ENCODE measurements at regions not wholly inside any gene's neighbourhood (a gene's known extent, or its start where the extent isn't known, plus 50 kb on each side); places are given as distances from the start of the nearest gene placed in this dataset.
"Not testable (repeated sequence)": the region's sequence is repeated elsewhere in the genome, so short reads cannot be mapped to it uniquely, and the experiment has no call there.

DNA sequence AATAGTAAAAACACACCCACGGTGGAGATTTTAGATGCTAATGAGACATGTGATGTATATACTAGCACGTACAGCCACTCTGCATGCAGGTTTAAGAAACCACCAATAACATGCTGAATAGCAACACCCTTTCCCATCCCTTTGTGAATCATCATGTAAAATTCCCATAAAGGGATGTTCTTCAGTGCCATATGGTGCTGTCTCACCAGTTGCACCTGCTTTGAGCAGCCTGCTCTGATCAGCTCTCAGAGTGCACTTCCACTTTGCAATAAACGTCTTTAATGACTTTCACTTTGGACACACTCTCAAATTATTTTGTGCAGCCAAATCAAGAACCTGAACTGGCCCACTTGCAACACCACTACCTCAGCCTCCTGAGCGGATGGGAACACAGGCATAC, 615.0 kb downstream of the ANKRD7 start:
- no peak for DNase-seq

DNA sequence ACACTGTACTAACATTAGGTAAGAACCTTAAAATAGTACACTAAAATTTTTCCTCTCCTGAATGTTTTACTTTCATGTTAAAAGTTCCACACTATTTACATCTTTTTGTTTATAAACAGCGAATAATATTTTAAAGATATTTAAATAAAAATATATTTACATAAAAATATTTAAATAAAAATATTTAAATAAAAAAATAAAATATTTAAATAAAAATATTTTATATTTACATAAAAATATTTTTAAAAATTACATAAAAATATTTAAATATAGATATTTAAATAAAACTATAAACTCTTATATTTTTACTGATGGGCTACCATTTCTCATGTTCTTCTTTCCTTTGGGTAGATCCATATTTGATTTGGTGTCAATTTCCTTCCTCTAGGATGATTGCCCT, 619.0 kb downstream of the ANKRD7 start:
- no peak for DNase-seq

DNA sequence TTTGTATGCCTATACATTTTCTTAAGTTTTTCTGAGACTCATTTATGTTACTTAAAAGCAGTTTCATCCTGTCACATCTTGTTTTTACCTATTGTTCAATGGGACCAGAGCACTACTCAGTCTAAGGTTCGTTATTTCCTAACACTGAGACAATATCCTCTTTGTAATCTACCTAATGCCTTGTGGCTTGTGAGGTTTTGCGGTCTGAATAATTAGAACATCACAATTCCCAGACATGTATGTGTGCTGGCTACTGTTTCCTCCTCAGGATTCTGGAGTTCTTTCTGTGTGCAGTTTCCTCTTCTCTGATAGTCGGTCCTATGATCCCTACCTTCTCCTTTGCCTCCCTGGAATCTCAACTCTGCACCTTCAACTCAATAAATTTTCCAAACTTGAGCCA, 620.2 kb downstream of the ANKRD7 start:
- DNase-seq: no peak

DNA sequence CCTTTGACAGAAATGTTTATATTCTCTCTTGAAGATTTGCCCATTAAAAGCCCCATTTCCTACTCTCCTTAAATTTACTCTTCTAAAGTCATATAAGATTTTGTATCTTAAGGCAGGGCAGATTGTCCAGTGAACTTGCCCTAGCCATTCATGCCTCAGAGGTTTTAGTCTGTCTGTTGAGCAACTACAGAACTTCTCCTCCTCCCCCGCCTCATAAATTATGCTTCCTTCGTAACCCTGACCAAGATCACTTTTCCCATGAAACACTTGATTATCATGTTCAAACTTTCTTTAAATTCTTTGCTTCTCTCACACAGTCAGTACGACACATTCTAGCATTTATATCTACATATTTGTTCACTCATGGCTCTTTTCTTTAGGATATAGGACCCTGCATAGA, 621.3 kb downstream of the ANKRD7 start:
- no peak for DNase-seq

DNA sequence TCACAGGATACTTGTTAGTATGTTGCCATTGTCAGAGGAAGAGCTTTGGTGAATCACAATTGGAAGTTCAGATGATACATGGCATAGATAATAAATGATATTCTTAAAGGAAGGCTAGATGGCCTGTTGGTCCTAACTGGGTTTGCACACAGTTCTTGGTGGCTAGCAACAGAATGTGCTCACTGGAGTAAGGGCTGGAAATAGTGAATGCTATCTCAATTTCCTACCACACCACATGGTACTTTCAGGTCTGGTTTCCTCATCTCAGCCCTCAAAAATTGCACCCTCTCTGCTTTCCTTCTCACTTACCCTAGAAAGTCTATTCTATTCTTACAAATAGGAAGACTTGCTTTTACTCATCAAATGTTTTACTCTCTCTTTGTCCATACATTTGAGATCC, 622.5 kb downstream of the ANKRD7 start:
- DNase-seq: no peak

DNA sequence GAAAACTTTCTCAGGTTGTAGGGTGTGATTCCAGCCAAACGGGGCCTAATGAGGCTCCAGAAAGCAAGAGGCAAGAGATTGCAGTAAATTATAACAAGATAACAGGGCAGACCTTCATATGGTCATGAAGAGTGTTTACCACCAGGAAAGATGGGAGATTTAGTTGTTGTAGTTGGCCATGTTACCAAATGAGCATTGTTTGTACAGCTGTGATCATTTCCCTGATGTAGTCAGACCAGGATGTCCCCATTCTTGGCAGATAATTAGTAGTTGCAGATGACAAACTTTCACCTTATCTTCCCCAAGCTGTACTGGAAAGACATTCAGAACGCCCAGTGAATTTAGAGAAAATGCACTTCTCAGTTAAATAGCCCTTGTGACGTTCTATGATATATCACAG, 630.8 kb downstream of the ANKRD7 start:
- DNase-seq: no peak

DNA sequence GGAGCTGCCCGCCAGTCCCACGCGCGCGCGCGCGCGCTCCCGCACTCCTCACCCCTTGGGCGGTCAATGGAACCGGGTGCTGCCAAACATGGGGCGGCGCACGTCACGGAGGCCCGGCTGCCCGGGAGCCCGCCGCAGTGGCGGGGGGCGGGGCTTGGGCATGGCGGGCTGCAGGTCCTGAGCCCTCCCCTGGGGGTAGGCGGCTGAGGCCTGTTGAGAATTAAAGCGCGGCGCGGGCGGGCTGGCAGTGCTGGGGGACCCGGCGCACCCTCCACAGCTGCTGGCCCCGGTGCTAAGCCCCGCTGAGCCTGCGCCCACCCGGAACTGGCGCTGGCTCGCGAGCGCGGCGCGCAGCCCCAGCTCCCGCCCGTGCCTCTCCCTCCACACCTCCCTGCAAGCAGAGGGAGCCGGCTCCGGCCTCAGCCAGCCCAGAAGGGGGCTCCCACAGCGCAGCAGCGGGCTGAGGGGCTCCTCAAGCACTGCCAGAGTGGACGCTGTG, 634.2 kb downstream of the ANKRD7 start:
- no peak for DNase-seq

DNA sequence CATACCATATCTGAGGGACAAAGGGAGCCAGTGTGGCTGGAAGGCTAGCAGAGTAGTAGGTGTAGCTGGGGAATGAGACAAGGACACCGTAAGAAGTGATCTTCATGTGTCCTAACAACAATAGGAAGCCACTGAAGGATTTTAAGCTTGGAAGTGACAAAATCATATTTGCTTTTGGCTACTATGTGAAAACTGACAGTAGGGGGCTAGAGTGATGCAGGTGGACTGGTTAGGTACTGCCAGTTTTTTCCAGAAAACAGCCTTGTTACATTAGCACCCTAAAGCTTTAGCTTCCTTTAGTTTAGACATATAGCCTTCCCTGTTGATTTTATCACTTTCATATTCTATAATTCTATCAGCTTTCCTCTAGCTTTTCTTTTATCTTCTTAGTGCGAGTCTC, 637.1 kb downstream of the ANKRD7 start:
- DNase-seq: no peak

DNA sequence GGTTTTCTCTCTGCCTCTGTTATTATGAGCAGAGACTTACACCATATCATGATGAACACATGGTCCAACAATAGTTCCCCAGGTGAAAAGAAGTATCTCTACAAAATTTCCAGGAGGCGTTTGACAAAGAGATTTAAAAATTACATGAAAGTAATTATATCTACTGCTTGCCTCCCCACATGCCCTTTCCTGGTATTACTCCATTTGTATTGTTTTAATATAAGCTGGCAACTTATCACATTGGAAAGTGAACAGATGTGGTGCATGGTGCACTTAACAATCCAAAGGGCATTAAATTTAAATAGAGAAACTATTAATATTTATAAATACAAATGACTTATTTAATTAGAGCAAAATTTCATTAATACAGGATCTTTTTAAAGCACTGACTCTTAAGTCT, 638.2 kb downstream of the ANKRD7 start:
- DNase-seq: no peak

DNA sequence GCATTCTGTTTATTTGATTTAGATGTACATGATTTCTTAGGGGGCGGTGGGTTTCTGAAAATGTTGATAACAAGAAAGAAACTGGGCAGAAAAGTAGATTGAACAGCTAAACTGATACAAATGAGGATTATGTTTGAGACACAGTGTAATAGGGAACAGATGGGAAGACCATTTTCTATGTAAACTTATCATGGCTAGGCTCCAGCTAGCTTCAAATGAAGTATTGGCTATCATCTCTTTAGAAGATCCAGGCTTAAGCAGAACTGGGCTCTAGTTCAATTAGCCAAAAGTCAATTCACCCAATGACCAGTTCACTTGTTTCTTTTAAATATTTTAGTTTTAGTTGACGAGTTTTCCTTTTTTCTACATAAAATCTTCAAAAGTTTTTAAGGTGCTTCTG, 639.5 kb downstream of the ANKRD7 start:
- no peak for DNase-seq

DNA sequence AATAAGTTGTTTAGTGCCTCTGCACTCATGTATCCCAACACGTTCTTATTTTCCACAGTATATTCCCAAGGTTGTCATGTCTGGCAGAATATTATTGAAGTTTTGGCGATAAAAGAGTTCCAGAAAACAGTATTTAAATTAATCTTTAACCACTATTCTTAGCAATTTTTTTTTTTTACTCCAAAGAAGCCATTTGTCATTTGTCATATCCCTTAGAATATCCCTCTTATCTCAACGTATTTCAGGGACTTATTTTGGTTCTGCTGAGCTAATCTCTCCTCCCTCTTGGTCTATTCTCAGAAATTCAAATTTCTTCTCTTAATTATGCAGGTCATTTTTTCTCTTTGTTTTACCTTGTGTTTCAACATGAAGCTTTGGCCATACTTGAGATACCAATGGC, 643.4 kb downstream of the ANKRD7 start:
- no peak for DNase-seq

DNA sequence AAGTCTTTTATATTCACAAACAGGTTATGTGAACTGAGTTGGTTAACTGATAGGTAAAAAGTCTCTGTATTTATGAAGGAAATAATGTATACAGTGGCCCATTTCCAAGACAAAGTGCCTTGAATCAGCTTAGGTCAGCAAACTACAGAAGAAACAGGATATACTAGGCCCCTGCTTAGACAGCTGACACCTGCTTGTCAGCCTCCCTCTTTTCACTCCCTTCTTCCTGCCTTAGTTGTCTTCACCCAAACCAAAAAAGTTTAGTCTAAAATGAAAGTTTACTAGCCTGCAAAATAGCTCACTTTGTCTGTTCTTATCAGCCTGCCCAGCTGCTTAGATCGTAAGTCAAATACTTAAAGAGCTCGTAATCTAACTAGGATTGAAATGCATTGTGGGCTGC, 644.6 kb downstream of the ANKRD7 start:
- DNase-seq: not testable (repeated sequence)

DNA sequence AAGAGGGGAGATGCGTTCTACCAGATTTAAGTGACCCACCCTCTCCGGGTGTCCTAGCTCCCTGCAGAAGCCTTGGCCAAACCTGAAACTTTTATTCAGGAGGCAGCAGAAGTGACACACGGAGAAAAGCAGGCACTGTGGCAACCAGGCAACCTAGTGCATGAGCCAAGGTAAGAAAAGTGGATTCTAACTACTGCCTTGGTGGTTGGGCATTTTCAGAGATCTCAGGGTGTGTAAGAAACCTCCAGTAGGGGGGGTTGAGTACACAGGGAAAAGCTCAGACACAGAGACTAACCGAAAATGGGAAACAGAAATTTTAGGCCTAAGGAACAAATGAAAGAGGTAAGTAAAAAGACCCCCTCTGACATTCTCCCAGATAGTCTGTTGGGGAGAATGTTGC, 645.7 kb downstream of the ANKRD7 start:
- no peak for DNase-seq

DNA sequence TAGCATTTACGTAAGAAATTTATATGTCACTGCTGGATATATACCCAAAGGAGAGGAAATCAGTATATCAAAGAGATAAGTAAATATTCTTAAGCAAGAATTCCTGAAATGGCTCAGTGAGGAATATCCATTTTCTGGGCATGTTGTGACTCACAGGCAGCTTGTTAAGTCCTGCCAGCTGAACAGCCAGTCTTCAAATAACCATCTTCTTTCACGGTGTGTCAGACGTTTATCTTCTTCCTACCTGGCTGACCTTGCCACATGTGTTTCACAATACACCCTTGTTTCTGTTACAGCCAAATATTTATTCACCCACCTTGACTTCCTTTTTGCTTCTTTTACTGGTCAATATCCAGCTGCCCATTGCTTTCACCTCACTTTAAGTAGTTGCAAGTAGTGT, 648.1 kb downstream of the ANKRD7 start:
- no peak for DNase-seq

DNA sequence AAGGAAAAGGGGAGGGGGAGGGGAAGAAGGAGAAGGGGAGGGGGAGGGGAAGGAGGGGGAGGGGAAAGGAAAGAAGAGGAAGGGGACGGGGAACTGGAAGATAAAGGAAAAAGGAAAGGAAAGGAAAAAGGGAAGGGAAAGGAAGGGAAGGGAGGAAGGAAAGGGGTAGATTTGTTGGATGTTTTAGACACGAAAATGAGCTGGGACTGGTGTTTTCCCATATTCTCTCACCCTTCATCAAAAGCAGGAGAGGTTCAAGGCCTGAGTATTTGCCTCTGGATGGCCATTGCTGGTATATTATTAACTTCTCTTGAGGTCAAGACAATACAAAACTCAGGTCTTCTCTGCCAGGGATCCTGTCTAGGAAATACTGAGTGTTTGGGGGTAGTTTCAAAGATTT, 652.7 kb downstream of the ANKRD7 start:
- DNase-seq: no peak

DNA sequence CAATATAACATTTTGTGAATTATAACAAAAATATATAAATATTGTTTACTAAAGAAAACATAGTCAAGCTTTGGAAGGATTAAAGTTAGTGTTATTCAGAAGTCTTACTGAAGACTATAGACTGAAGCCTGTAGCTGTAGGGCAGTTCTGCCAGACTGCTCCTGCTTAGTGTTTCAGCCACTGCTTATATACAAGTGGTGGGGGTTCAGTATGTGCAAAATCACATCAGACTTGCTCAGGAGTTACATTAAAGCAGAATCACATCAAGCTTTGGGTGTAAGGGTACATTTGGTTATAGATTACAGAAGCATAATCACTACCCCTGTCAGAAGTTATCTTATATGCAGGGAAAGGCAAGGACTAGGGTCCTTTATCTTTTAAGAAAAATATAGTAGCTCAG, 653.8 kb downstream of the ANKRD7 start:
- no peak for DNase-seq

DNA sequence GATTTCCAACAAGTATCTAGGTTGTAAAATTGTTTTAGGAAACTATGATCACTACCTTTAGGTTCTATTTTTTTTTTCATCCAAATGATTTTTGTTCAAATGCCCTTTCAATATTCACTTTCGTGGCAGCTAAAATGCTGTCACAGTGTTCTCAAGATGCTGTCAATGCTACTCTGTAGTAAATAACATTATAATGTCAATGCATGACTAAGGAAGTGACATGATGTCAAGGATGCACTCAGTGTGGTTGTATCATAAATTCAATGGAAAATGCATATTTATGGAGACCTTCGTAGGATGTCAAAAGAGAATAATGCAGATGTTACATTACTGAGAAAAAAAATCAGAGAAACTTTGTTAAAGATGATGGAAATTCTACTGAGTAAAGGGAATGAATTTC, 673.8 kb downstream of the ANKRD7 start:
- no peak for DNase-seq

DNA sequence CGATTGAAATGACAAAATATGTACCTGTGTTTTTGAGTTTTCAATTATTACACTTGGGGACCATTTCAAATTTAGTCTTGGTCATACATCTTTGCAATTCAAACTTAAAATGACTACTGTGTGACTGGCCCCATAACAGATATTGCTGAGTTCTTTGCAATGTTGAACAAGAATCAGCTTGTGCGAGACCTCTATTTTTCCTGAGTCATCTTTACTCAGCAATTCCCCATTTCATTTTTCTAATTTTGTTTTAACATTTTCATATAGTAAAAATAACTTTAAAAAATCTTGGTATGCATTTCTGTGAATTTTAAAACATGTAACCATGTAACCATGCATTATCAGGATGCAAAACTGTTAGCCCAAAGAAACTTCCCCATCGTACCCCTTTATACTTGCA, 678.1 kb downstream of the ANKRD7 start:
- no peak for DNase-seq

DNA sequence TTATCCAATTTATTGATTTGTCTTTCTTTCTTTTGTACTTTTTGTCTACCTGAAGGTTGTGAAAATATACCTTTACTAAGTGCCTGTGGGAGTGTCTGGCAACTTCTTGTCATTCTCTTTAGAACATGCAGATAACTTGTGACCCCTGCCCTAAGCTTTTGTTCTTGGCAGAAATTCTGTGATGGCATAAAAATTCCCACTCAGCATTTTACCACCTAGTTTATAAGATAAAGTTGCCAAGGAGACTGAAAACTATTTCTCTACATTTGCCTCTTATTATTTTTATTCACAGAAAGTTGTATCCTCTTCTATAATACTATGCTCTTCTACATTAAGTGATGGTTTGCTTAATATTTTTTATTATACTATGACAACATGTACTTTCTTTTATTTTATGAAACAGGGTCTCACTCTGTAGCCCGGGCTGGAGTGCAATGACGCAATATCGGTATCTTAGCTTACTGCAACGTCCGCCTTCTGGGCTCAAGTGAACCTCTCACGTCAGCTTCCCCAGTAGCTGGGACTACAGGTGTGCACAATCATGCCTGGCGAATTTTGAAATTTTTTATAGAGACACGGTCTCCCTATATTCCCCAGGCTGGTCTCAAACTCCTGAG, 683.5 kb downstream of the ANKRD7 start:
- DNase-seq: no peak

DNA sequence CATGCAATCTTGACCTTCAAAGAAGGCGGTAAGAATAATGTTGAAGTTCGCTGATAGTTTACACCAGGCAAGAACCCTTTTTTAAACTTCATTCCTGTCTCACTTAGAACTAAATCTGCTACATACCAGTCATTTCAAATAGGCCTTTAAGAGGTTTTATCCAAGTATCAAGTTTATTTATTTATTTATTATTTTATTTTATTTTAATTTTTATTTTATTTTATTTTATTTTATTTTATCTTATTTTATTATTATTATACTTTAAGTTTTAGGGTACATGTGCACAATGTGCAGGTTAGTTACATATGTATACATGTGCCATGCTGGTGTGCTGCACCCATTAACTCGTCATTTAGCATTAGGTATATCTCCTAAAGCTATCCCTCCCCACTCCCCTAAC, 691.6 kb downstream of the ANKRD7 start:
- DNase-seq: not testable (repeated sequence)

DNA sequence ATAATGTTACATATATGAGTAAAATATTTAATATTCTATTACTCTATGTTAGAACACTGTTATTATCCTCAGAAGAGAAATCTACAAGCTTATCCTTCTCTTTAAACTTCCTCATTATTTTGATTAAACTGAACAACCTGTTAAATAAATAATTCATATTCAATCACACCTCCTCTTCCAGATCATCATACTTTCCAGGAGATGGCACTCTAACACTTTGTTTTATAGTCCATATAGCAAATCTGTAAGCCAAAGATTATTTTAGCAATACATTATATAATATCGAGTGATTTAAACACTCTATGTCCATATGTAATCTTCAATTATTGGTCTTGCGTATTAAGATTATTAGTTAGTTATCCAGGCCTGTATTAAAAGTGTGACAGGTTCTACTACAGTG, 694.1 kb downstream of the ANKRD7 start:
- DNase-seq: no peak

DNA sequence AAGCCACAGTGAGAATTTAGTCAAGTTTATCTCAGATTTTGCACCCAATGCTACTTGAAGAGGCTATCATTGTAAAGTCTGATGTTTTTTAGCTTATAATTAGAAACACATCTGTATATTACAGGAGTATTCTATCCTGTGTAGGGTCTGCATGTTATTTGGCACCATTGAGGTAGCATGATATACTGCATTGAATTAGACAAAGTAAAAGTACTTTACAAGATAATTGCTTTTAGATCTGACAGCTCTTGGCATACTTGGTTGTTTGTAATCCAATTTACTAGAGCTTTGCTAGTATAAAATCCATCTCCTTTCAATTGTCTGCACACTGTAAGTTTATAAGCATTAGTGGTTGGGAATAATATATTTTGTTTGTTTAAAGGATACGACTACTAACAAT, 714.3 kb downstream of the ANKRD7 start:
- DNase-seq: no peak

DNA sequence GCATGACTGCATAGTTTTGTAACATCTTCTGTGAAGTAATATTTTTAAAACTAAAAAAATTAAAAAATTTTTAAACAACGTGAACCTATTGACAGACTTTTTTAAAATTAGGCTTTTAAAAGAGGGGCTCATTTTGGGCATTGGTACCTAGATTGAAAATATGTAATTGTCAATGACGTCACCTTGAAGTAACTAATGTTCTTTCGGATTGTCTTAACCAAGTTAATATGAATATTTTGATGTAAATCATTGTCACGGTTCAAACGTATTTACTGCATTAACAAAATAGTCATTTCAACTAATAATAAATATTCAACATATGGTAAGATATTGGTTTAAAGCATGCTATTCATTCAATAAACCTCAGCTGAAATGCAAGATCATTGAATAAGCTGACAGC, 719.8 kb downstream of the ANKRD7 start:
- DNase-seq: no peak

DNA sequence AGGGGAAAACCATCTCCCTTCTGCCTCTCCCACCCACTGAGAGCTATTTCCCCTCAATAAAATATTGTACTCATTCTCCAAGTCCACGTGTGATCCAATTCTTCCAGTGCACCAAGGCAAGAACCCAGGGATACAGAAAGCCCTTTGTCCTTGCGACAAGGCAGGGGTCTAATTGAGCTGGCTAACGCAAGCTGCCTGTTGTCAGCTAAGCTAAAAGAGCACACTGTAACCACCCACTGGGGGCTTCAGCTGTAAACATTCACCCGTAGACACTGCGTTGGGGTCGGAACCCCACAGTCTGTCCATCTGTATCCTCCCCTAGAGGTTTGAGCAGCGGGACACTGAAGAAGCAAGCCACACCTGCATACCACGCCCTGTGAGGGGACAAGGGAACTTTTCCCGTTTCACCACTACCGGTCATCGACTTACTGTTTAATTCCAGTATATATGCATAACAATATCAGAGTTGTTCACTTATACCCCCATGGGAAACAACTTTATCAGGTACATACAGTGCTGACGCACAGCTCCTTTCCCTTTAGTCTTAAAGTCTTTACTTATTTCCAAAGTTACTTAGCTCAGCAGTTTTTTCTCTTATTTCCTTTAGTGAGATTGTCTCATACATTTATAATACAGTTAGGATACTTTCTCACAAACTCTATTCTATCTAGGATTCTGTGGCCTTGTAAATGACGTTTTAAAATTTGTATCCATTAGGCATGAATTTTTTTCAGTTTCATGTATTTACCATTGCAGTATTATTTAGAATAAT, 721.6 kb downstream of the ANKRD7 start:
- DNase-seq: no peak

DNA sequence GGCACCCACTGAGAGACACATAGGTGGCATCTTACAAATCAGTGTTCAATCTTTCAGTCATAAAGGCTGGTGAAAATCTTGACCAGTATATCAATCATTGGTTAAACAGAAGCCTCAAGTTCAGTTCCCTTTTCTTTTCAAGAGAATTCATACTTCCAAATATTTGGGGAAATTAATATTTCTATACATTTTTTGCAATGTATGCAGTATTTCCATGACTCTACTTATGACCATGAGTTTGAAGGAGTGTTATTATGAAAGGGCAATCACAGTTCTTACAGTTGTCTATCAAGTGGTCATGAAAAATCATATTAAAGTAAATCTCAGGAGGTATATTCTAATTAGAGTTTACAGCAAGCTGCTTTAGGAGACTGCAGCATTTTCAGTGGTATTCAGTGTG, 724.0 kb downstream of the ANKRD7 start:
- DNase-seq: no peak

Data from HCEC 1CT (cell line).